RPMI8226 (cell line): ENCODE measurements at regions not wholly inside any gene's neighbourhood (a gene's known extent, or its start where the extent isn't known, plus 50 kb on each side); places are given as distances from the start of the nearest gene placed in this dataset.

ENCODE experiments used
- DNase-seq: peaks from one replicate; pipeline ENCODE4 v3.0.0-alpha.2; 2015

- no peak for DNase-seq
These were observed 278.9 kb downstream of the LMO7 start for GRCh38 chr13:75915066-75915465.

- no peak for DNase-seq
These were observed 277.8 kb downstream of the LMO7 start for GRCh38 chr13:75913925-75914324.

GRCh38 chr13:75910591-75910990 is 274.5 kb downstream of the LMO7 start:
- no peak for DNase-seq
